ENCODE measurements at regions not wholly inside any gene's neighbourhood (a gene's known extent, or its start where the extent isn't known, plus 50 kb on each side); places are given as distances from the start of the nearest gene placed in this dataset.

DNA sequence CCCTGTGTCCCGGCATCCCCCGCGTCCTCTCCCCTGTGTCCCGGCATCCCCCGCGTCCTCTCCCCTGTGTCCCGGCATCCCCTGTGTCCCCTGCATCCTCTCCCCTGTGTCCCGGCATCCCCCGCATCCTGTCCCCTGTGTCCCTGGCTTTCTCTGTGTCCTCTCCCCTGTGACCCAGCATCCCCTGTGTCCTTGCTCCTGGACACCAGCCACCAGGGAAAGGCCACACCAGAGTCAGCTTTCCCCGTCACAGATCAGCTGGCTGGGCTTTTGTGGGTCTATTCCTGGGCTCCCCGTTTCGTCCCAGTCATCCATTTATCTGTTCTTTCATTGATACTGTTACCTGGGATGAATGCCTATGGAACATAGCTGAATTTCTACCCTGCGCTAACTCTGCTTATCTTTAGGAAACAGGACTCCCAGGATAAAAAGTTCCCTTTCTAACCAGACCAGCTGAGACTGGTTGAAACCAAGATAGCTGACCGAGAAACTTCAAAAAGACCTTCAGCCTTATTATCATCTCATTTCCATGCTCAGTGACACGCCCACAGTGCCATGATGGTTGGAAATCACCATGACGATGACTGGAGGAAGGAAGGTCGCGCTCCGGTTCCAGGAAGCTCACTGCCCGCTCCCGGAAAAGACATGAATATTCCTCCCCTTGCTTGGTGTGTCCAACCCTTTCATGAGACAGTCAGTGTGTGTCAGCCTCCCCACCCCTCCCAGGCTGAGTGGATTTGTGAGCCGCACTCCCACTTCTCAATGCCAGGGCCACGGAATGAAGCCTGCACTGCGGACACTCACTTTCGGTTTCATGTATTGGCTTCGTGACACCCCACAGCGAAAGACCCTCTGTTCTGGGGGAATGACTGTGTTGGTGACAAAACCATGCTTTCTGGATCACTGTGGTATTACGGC, 276.4 kb upstream of the SFSWAP start (continued):
- TF ChIP-seq CHD2 (IDR thresholded peaks at IDR 0.05; ENCODE audit: low read depth, low read length) (no peak), CXXC5 (CRISPR knock-in tag; IDR thresholded peaks at IDR 0.05) (0 out of 2 replicates have a peak, but pooled peaks have one; percentile 25), ZNF592 (IDR thresholded peaks at IDR 0.05) (0 out of 2 replicates have a peak, but pooled peaks have one; percentile 15), ZNF436 (CRISPR knock-in tag; IDR thresholded peaks at IDR 0.05) (no peak), NR2C1 (IDR thresholded peaks at IDR 0.05) (no peak), NR2C1 (tag; IDR thresholded peaks at IDR 0.05) (no peak), JUN (IDR thresholded peaks at IDR 0.05; ENCODE audit: borderline replicate concordance, low read depth, low read length) (peak; percentile 25; the same call in 1 of the 2 replicates), JUN (CRISPR knock-in tag; IDR thresholded peaks at IDR 0.05; ENCODE audit: borderline replicate concordance) (no peak), TOE1 (IDR thresholded peaks at IDR 0.05; ENCODE audit: borderline replicate concordance) (no peak), TOE1 (CRISPR knock-in tag; IDR thresholded peaks at IDR 0.05; ENCODE audit: borderline replicate concordance, low read depth) (no peak), ZBTB17 (CRISPR knock-in tag; IDR thresholded peaks at IDR 0.05) (no peak), ZBTB1 (CRISPR knock-in tag; IDR thresholded peaks at IDR 0.05; ENCODE audit: borderline replicate concordance, low read depth) (no peak), ZEB2 (IDR thresholded peaks at IDR 0.05) (no peak), SMARCA4 (IDR thresholded peaks at IDR 0.05) (peak; percentile 83), ZNF778 (CRISPR knock-in tag; IDR thresholded peaks at IDR 0.05) (no peak), ATF1 (CRISPR knock-in tag; IDR thresholded peaks at IDR 0.05) (no peak), ATF1 (tag; IDR thresholded peaks at IDR 0.05) (peak; percentile 68), CEBPG (CRISPR knock-in tag; IDR thresholded peaks at IDR 0.05) (no peak; the same call in 1 of the 2 replicates), CEBPG (tag; conservative IDR thresholded peaks at IDR 0.05 in 1 of 2, IDR thresholded peaks at IDR 0.05 in 1 of 2) (no peak), ZNF717 (CRISPR knock-in tag; IDR thresholded peaks at IDR 0.05) (no peak)
- TF ChIP-seq, protein P1, sequence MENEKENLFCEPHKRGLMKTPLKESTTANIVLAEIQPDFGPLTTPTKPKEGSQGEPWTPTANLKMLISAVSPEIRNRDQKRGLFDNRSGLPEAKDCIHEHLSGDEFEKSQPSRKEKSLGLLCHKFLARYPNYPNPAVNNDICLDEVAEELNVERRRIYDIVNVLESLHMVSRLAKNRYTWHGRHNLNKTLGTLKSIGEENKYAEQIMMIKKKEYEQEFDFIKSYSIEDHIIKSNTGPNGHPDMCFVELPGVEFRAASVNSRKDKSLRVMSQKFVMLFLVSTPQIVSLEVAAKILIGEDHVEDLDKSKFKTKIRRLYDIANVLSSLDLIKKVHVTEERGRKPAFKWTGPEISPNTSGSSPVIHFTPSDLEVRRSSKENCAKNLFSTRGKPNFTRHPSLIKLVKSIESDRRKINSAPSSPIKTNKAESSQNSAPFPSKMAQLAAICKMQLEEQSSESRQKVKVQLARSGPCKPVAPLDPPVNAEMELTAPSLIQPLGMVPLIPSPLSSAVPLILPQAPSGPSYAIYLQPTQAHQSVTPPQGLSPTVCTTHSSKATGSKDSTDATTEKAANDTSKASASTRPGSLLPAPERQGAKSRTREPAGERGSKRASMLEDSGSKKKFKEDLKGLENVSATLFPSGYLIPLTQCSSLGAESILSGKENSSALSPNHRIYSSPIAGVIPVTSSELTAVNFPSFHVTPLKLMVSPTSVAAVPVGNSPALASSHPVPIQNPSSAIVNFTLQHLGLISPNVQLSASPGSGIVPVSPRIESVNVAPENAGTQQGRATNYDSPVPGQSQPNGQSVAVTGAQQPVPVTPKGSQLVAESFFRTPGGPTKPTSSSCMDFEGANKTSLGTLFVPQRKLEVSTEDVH (IDR thresholded peaks at IDR 0.05; ENCODE audit: low read depth, partially characterized antibody): no peak
